ENCODE measurements at regions not wholly inside any gene's neighbourhood (a gene's known extent, or its start where the extent isn't known, plus 50 kb on each side); places are given as distances from the start of the nearest gene placed in this dataset.
"Not testable (repeated sequence)": the region's sequence is repeated elsewhere in the genome, so short reads cannot be mapped to it uniquely, and the experiment has no call there.

DNA sequence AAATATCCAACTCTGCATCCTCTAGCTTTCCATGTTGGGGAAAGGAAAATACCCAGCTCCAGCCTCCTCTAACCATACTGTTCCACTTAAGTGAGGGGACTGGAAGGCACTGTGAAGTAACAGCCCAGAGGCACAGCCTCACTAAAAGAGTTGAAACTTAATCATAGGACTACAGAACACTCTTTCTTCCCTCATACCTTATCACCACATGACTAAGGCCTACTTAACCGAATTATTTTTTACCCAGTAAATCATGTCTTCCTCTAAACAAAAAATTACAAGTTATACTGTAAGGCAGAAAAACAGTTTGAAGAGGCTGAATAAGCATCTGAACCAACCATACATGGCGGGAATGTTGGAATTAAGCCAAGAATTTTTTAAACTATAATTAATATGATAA is 207.4 kb upstream of the MME start:
- in situ Hi-C loops (cut with MboI; ENCODE audit: low sequenced_read_pairs in 4 of 4): no loop called here
- Histone ChIP-seq H3K4me1 (no peaks in the 10 kb centered on the region), H3K4me3 (no peak overlapping the region), H3K27me3 (no peaks in the 10 kb centered on the region), H3K9me3 (no peaks in the 10 kb centered on the region), H3K36me3 (no peaks in the 10 kb centered on the region), H3K27ac (no peak overlapping the region)
- TF ChIP-seq, protein P1, sequence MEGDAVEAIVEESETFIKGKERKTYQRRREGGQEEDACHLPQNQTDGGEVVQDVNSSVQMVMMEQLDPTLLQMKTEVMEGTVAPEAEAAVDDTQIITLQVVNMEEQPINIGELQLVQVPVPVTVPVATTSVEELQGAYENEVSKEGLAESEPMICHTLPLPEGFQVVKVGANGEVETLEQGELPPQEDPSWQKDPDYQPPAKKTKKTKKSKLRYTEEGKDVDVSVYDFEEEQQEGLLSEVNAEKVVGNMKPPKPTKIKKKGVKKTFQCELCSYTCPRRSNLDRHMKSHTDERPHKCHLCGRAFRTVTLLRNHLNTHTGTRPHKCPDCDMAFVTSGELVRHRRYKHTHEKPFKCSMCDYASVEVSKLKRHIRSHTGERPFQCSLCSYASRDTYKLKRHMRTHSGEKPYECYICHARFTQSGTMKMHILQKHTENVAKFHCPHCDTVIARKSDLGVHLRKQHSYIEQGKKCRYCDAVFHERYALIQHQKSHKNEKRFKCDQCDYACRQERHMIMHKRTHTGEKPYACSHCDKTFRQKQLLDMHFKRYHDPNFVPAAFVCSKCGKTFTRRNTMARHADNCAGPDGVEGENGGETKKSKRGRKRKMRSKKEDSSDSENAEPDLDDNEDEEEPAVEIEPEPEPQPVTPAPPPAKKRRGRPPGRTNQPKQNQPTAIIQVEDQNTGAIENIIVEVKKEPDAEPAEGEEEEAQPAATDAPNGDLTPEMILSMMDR (IDR thresholded peaks at IDR 0.05 in 4 of 5, conservative IDR thresholded peaks at IDR 0.05 in 1 of 5): no peak
- TF ChIP-seq POLR2A (IDR thresholded peaks at IDR 0.05): no peak
- no peak for ATAC-seq
- no peak for DNase-seq
- intact Hi-C loops (cut with DNase I; ENCODE audit: low total_unique reads): no loop called here

DNA sequence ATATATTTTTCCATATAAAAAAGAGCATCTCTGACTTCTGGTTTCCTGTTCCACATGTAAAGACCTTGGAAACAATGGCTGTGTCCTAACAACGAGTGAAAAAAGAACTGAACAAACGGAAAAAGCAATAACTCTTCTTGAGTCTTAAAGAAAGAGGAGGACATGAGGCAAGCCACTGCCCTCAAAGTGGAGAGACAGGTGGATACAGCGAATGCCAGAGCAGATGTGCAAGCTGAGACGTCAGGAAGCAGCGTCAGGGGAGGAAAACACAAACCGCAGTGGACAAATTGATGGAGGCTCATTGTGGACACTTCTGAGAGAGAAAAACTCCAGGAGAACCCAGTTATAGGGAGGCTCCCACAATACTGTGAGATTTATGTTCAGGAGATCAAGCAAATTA is 208.0 kb upstream of the MME start:
- no peaks in the 10 kb centered on the region for H3K27me3 ChIP-seq
- TF ChIP-seq, protein P1 (IDR thresholded peaks at IDR 0.05 in 4 of 5, conservative IDR thresholded peaks at IDR 0.05 in 1 of 5): no peak
- no peak for TF ChIP-seq POLR2A (IDR thresholded peaks at IDR 0.05)
- H3K4me1 ChIP-seq: no peaks in the 10 kb centered on the region
- H3K4me3 ChIP-seq: no peak overlapping the region
- in situ Hi-C loops (cut with MboI; ENCODE audit: low sequenced_read_pairs in 4 of 4) (no loop called here), intact Hi-C loops (cut with DNase I; ENCODE audit: low total_unique reads) (no loop called here)
- DNase-seq (peak in 1 of 2 donors; percentile 19), ATAC-seq (no peak)
- no peaks in the 10 kb centered on the region for H3K36me3 ChIP-seq
- H3K27ac ChIP-seq: no peak overlapping the region
- H3K9me3 ChIP-seq: no peaks in the 10 kb centered on the region

DNA sequence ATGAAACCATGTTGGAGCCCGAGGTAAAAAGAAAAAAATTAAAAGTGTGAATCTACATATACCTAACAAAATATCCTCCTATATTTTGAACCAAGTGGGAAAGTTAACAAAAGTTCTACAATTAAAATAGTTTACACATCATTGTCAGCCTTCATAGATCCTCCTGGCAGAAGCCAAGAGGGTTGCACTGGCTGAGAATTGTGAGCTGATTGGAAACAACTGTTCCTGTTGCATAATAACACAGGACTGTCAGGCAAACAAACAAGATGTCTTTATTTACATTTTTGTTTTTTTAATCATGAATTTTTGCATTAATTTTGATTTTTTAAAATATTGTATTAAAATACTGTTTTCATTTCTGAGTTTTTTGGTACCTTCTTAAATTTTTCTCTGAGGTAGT is 215.2 kb upstream of the MME start:
- TF ChIP-seq, protein P1 (IDR thresholded peaks at IDR 0.05 in 4 of 5, conservative IDR thresholded peaks at IDR 0.05 in 1 of 5): no peak
- no peak for TF ChIP-seq POLR2A (IDR thresholded peaks at IDR 0.05)
- ATAC-seq (peak in 1 of 2 donors; percentile 46), DNase-seq (no peak)
- in situ Hi-C loops (cut with MboI; ENCODE audit: low sequenced_read_pairs in 4 of 4) (no loop called here), intact Hi-C loops (cut with DNase I; ENCODE audit: low total_unique reads) (loop anchor here (5.0 kb wide), 1 partner anchor 78 kb away; no protein-coding TSS in a partner anchor)
- no peak overlapping the region for H3K4me3 ChIP-seq
- H3K36me3 ChIP-seq: no peaks in the 10 kb centered on the region
- H3K4me1 ChIP-seq: peaks cover 0 to 5% of the 10 kb centered on the region in 2 donors
- peak overlapping the region in 1 of 4 donors; percentile 29 for H3K27ac ChIP-seq
- H3K27me3 ChIP-seq: no peaks in the 10 kb centered on the region
- no peaks in the 10 kb centered on the region for H3K9me3 ChIP-seq

DNA sequence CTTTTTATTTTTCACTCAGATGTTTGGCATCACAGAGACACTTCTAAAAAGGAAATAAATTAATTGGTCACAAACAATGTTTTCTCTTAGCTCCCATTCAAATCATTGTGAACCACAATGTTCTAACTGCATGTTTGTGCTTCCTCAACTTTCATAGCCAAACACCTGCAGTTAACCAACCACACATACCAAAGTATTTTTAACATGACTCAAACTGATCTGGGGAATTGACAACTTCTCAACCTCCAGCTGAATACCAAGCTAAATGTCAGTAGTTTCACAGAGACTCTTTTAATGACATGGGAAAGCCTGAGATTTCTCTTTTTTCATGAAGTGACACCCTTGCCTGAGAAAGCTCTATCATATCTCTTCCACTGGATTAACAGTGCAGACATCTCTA is 217.9 kb upstream of the MME start:
- TF ChIP-seq POLR2A (IDR thresholded peaks at IDR 0.05): no peak
- TF ChIP-seq, protein P1 (IDR thresholded peaks at IDR 0.05 in 4 of 5, conservative IDR thresholded peaks at IDR 0.05 in 1 of 5): no peak
- H3K27me3 ChIP-seq: no peaks in the 10 kb centered on the region
- no peaks in the 10 kb centered on the region for H3K36me3 ChIP-seq
- no peak for DNase-seq
- H3K4me3 ChIP-seq: no peak overlapping the region
- H3K4me1 ChIP-seq: peaks cover 0 to 7% of the 10 kb centered on the region in 2 donors
- intact Hi-C loops (cut with DNase I; ENCODE audit: low total_unique reads) (loop anchor here (5.0 kb wide), 1 partner anchor 75 kb away; no protein-coding TSS in a partner anchor), in situ Hi-C loops (cut with MboI; ENCODE audit: low sequenced_read_pairs in 4 of 4) (no loop called here)
- H3K27ac ChIP-seq: peak overlapping the region in 1 of 4 donors; percentile 37
- H3K9me3 ChIP-seq: no peaks in the 10 kb centered on the region
- peak; percentile 57 to 82 for ATAC-seq

DNA sequence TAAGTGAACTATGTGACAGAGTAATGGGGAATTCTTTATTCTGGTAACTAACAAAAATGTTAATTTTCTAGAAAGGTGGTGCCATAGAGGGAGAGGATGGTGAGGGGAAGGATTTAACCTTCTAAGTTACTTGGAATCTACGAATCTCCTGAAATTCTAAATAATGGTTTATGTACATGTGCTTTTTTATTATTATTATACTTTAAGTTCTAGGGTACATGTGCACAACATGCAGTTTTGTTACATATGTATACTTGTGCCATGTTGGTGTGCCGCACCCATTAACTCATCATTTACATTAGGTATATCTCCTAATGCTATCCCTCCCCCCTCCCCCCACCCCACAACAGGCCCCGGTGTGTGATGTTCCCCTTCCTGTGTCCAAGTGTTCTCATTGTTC is 227.1 kb upstream of the MME start:
- in situ Hi-C loops (cut with MboI; ENCODE audit: low sequenced_read_pairs in 4 of 4); ATAC-seq; H3K4me3 ChIP-seq; H3K36me3 ChIP-seq; H3K27me3 ChIP-seq; intact Hi-C loops (cut with DNase I; ENCODE audit: low total_unique reads); H3K4me1 ChIP-seq; DNase-seq; H3K9me3 ChIP-seq; H3K27ac ChIP-seq: not testable (repeated sequence)
